Endodermal cell (in vitro differentiated cells): ENCODE measurements at regions not wholly inside any gene's neighbourhood (a gene's known extent, or its start where the extent isn't known, plus 50 kb on each side); places are given as distances from the start of the nearest gene placed in this dataset.

Experiments used
- DNase-seq: peaks from one replicate; pipeline ENCODE4 v3.0.0-alpha.2; 2017
- H3K27ac ChIP-seq: 2 replicates; pipeline ENCODE4 v1.5.1; 2013; ENCODE audit warnings: mild to moderate bottlenecking, low read depth, low read length, moderate library complexity
- H3K27me3 ChIP-seq: 2 replicates; pipeline ENCODE4 v1.6.1; 2013; ENCODE audit warnings: mild to moderate bottlenecking, low read length, moderate library complexity; ENCODE audit not compliant: insufficient read depth, control insufficient read depth, poor library complexity, severe bottlenecking
- H3K36me3 ChIP-seq: 2 replicates; pipeline ENCODE4 v1.7.0; 2013; ENCODE audit warnings: mild to moderate bottlenecking, low read length, moderate library complexity; ENCODE audit not compliant: control insufficient read depth, insufficient read depth
- H3K4me1 ChIP-seq: one replicate; pipeline ENCODE4 v1.7.0; 2013; ENCODE audit warnings: low read length; ENCODE audit not compliant: control insufficient read depth, insufficient read depth
- H3K4me3 ChIP-seq: 2 replicates; pipeline ENCODE4 v1.5.1; 2013; ENCODE audit warnings: mild to moderate bottlenecking, low read length, moderate library complexity
- H3K9ac ChIP-seq: 2 replicates; pipeline ENCODE4 v1.6.1; 2013; ENCODE audit warnings: mild to moderate bottlenecking, low read length, moderate library complexity; ENCODE audit not compliant: poor library complexity, severe bottlenecking; ENCODE audit errors: extremely low read depth
- H3K9me3 ChIP-seq: 2 replicates; pipeline ENCODE4 v1.6.1; 2013; ENCODE audit warnings: mild to moderate bottlenecking, low read length, moderate library complexity; ENCODE audit not compliant: control insufficient read depth
- H3K27ac Mint-ChIP-seq: 2 replicates; pipeline ENCODE4 v1.8.0; 2020; ENCODE audit warnings: mixed read lengths
- H3K27me3 Mint-ChIP-seq: 2 replicates; pipeline ENCODE4 v1.8.0; 2021; ENCODE audit warnings: mild to moderate bottlenecking, mixed read lengths; ENCODE audit not compliant: insufficient read depth
- H3K36me3 Mint-ChIP-seq: 2 replicates; pipeline ENCODE4 v1.8.0; 2020; ENCODE audit warnings: low read depth, mixed read lengths
- H3K4me1 Mint-ChIP-seq: 2 replicates; pipeline ENCODE4 v1.8.0; 2020; ENCODE audit warnings: mixed read lengths
- H3K4me3 Mint-ChIP-seq: 2 replicates; pipeline ENCODE4 v1.8.0; 2020; ENCODE audit warnings: mild to moderate bottlenecking, moderate library complexity, mixed read lengths
- H3K9me3 Mint-ChIP-seq: 2 replicates; pipeline ENCODE4 v1.8.0; 2020; ENCODE audit warnings: mild to moderate bottlenecking, mixed read lengths
- CTCF ChIP-seq: fragments of 200-600 bp; sonication (generic); conservative IDR thresholded peaks from 2 replicates; pipeline ENCODE4 v1.5.0; 2021; ENCODE audit warnings: antibody characterized with exemption, mild to moderate bottlenecking
- WGBS, 2 experiments: methylation state at CpG; one replicate each; pipeline versions ENCODE4 v1.1.5 to v1.1.7; 2013; ENCODE audit warnings: missing lambda C conversion rate in 2 of 2, mixed read lengths in 1 of 2; ENCODE audit not compliant: insufficient coverage in 1 of 2, insufficient read length in 1 of 2; 5-methylcytosine and 5-hydroxymethylcytosine counted together

GRCh38 chr2:145159676-145160075, 639.8 kb upstream of the ZEB2 start:
- no peak overlapping the region for H3K9ac ChIP-seq
- TF ChIP-seq CTCF, result no peak
- no peak for DNase-seq
- H3K4me1 Mint-ChIP-seq, result peaks cover 5% of the 10 kb centered on the region
- no peak overlapping the region for H3K27ac ChIP-seq
- H3K4me1 ChIP-seq, result no peaks in the 10 kb centered on the region
- no peak overlapping the region for H3K27ac Mint-ChIP-seq
- no peaks in the 10 kb centered on the region for H3K9me3 Mint-ChIP-seq
- no peaks in the 10 kb centered on the region for H3K9me3 ChIP-seq
- WGBS, 2 experiments, result 84 to 100% methylated on average over 1 to 2 of the region's 2 CpGs
- H3K4me3 ChIP-seq, result no peak overlapping the region
- no peak overlapping the region for H3K4me3 Mint-ChIP-seq
- H3K36me3 ChIP-seq, result no peaks in the 10 kb centered on the region
- no peaks in the 10 kb centered on the region for H3K27me3 ChIP-seq
- H3K27me3 Mint-ChIP-seq, result no peaks in the 10 kb centered on the region
- H3K36me3 Mint-ChIP-seq, result no peaks in the 10 kb centered on the region

DNA sequence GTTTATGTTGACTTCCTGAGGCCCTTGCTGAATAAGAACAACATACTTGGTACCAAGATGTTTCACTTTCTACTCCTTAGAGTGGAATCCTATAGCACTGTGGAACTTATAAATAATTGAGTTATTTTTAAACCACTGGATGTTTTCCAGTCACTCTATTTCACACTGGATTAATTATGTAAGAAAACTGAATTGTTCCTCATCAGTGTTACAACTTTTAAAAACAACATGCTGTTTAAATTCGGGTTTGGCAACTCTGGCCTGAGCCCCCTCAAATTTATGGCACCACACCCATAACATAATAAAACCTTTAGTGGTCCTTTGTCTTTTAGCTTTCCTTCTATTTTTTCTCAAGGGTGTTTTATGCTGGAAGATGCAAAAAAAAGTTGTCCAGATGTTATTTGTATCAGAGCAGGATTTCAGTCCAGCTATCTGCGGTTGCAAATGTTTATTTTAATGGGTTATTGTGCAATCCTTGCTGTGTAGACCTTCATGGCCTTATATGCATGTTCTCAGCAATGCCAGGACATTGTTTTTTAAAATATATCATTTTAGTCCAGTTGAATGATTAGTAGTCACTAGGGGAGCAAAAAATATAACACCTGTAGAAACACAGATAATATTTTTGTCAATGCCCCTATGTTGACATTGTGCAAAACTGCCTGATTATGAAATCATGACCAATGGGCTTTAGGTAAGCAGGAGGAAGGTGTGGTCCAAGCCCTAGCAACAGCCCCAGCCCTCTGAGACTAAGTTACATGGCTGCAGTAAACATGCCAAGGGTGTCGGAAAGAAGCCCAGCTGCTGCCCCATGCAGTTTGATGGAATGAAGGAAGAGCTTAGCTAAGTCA, 638.0 kb upstream of the ZEB2 start:
- Histone ChIP-seq H3K4me3 (no peak overlapping the region), H3K27ac (no peak overlapping the region), H3K36me3 (no peaks in the 10 kb centered on the region), H3K9me3 (peaks cover 1% of the 10 kb centered on the region), H3K9ac (no peak overlapping the region), H3K4me1 (no peaks in the 10 kb centered on the region), H3K27me3 (no peaks in the 10 kb centered on the region)
- Mint-ChIP-seq H3K9me3 (no peaks in the 10 kb centered on the region), H3K36me3 (no peaks in the 10 kb centered on the region), H3K4me3 (no peak overlapping the region), H3K27ac (no peak overlapping the region), H3K27me3 (no peaks in the 10 kb centered on the region), H3K4me1 (peaks cover 5% of the 10 kb centered on the region)
- DNase-seq, result no peak
- no peak for TF ChIP-seq CTCF
- WGBS, 2 experiments, result 93 to 100% methylated on average over 2 to 3 of the region's 3 CpGs

GRCh38 chr2:145157036-145157675, 637.2 kb upstream of the ZEB2 start:
- Histone ChIP-seq H3K9me3 (peaks cover 4% of the 10 kb centered on the region), H3K4me3 (no peak overlapping the region), H3K36me3 (no peaks in the 10 kb centered on the region), H3K27me3 (no peaks in the 10 kb centered on the region), H3K9ac (no peak overlapping the region), H3K4me1 (no peaks in the 10 kb centered on the region), H3K27ac (no peak overlapping the region)
- TF ChIP-seq CTCF, result no peak
- Mint-ChIP-seq H3K9me3 (no peaks in the 10 kb centered on the region), H3K4me3 (no peak overlapping the region), H3K27me3 (no peaks in the 10 kb centered on the region), H3K27ac (no peak overlapping the region), H3K4me1 (peaks cover 5% of the 10 kb centered on the region), H3K36me3 (no peaks in the 10 kb centered on the region)
- no peak for DNase-seq
